IgD-negative memory B cell (primary cell): ENCODE measurements at regions not wholly inside any gene's neighbourhood (a gene's known extent, or its start where the extent isn't known, plus 50 kb on each side); places are given as distances from the start of the nearest gene placed in this dataset.

Experiments used
- H3K27ac Mint-ChIP-seq, 3 donors: one replicate each; pipeline ENCODE4 v1.8.0; 2020 to 2022; ENCODE audit warnings: mild to moderate bottlenecking in 3 of 3, mixed read lengths in 3 of 3, moderate library complexity in 1 of 3
- H3K27me3 Mint-ChIP-seq: one replicate; pipeline ENCODE4 v1.8.0; 2021; ENCODE audit warnings: mixed read lengths
- H3K36me3 Mint-ChIP-seq: one replicate; pipeline ENCODE4 v1.8.0; 2020; ENCODE audit warnings: mild to moderate bottlenecking, mixed read lengths
- H3K4me1 Mint-ChIP-seq, 3 donors: one replicate each; pipeline ENCODE4 v1.8.0; 2020 to 2022; ENCODE audit warnings: mixed read lengths in 3 of 3, mild to moderate bottlenecking in 1 of 3
- H3K4me3 Mint-ChIP-seq, 4 donors: one replicate each; pipeline ENCODE4 v1.8.0; 2020 to 2022; ENCODE audit warnings: mild to moderate bottlenecking in 4 of 4, mixed read lengths in 4 of 4, moderate library complexity in 3 of 4
- H3K9me3 Mint-ChIP-seq, 3 donors: one replicate each; pipeline ENCODE4 v1.8.0; 2020 to 2021; ENCODE audit warnings: mixed read lengths in 3 of 3, mild to moderate bottlenecking in 1 of 3

GRCh38 chr5:145090115-145090514 lies 745.0 kb downstream of the PRELID2 start:
- no peak overlapping the region for H3K4me3 Mint-ChIP-seq
- peaks cover 3 to 4% (median 4%) of the 10 kb centered on the region in 3 donors for H3K9me3 Mint-ChIP-seq
- H3K27me3 Mint-ChIP-seq = peaks cover 2% of the 10 kb centered on the region
- H3K36me3 Mint-ChIP-seq = no peaks in the 10 kb centered on the region
- H3K27ac Mint-ChIP-seq = no peak overlapping the region
- H3K4me1 Mint-ChIP-seq = no peaks in the 10 kb centered on the region

GRCh38 chr5:145084834-145085233 lies 750.3 kb downstream of the PRELID2 start:
- Mint-ChIP-seq H3K36me3 (no peaks in the 10 kb centered on the region), H3K27me3 (peaks cover 2% of the 10 kb centered on the region), H3K27ac (no peak overlapping the region), H3K4me3 (no peak overlapping the region), H3K4me1 (no peaks in the 10 kb centered on the region), H3K9me3 (peaks cover 0 to 7% (median 2%) of the 10 kb centered on the region in 3 donors)

GRCh38 chr5:145077028-145077427 lies 758.1 kb downstream of the PRELID2 start:
- no peaks in the 10 kb centered on the region for H3K27me3 Mint-ChIP-seq
- no peaks in the 10 kb centered on the region for H3K36me3 Mint-ChIP-seq
- H3K4me1 Mint-ChIP-seq = no peaks in the 10 kb centered on the region
- peaks cover 0 to 6% (median 5%) of the 10 kb centered on the region in 3 donors for H3K9me3 Mint-ChIP-seq
- H3K4me3 Mint-ChIP-seq = no peak overlapping the region
- H3K27ac Mint-ChIP-seq = no peak overlapping the region

- H3K27ac Mint-ChIP-seq = no peak overlapping the region
- H3K27me3 Mint-ChIP-seq = no peaks in the 10 kb centered on the region
- peaks cover 0 to 6% (median 3%) of the 10 kb centered on the region in 3 donors for H3K9me3 Mint-ChIP-seq
- H3K4me3 Mint-ChIP-seq = no peak overlapping the region
- no peaks in the 10 kb centered on the region for H3K4me1 Mint-ChIP-seq
- H3K36me3 Mint-ChIP-seq = no peaks in the 10 kb centered on the region
Measured at GRCh38 chr5:145076040-145076439, 759.1 kb downstream of the PRELID2 start.

- Mint-ChIP-seq H3K27ac (no peak overlapping the region), H3K9me3 (peaks cover 0 to 6% (median under 1%) of the 10 kb centered on the region in 3 donors), H3K36me3 (no peaks in the 10 kb centered on the region), H3K4me3 (no peak overlapping the region), H3K27me3 (no peaks in the 10 kb centered on the region), H3K4me1 (no peaks in the 10 kb centered on the region)
Measured at GRCh38 chr5:145072889-145073288, 762.3 kb downstream of the PRELID2 start.

GRCh38 chr5:145068721-145069120 lies 766.4 kb downstream of the PRELID2 start:
- no peak overlapping the region for H3K27ac Mint-ChIP-seq

GRCh38 chr5:145062280-145063062 lies 772.7 kb downstream of the PRELID2 start:
- H3K27me3 Mint-ChIP-seq = no peaks in the 10 kb centered on the region

More at GRCh38 chr5:145068721-145069120, 766.4 kb downstream of the PRELID2 start:
- Mint-ChIP-seq H3K36me3 (no peaks in the 10 kb centered on the region), H3K9me3 (peaks cover 0 to 4% (median under 1%) of the 10 kb centered on the region in 3 donors), H3K4me1 (no peaks in the 10 kb centered on the region), H3K4me3 (no peak overlapping the region), H3K27me3 (no peaks in the 10 kb centered on the region)

GRCh38 chr5:145056800-145057199 lies 778.3 kb downstream of the PRELID2 start:
- Mint-ChIP-seq H3K9me3 (no peaks in the 10 kb centered on the region), H3K4me3 (no peak overlapping the region), H3K4me1 (no peaks in the 10 kb centered on the region)

More at GRCh38 chr5:145062280-145063062, 772.7 kb downstream of the PRELID2 start:
- H3K4me1 Mint-ChIP-seq = no peaks in the 10 kb centered on the region
- peaks cover 0 to 1% (median 0%) of the 10 kb centered on the region in 3 donors for H3K9me3 Mint-ChIP-seq
- no peak overlapping the region for H3K27ac Mint-ChIP-seq
- no peak overlapping the region for H3K4me3 Mint-ChIP-seq
- no peaks in the 10 kb centered on the region for H3K36me3 Mint-ChIP-seq

GRCh38 chr5:145050181-145050580 lies 785.0 kb downstream of the PRELID2 start:
- H3K27me3 Mint-ChIP-seq = no peaks in the 10 kb centered on the region
- H3K27ac Mint-ChIP-seq = no peak overlapping the region
- no peaks in the 10 kb centered on the region for H3K4me1 Mint-ChIP-seq
- H3K4me3 Mint-ChIP-seq = no peak overlapping the region
- H3K36me3 Mint-ChIP-seq = peaks cover 3% of the 10 kb centered on the region
- no peaks in the 10 kb centered on the region for H3K9me3 Mint-ChIP-seq

More at GRCh38 chr5:145056800-145057199, 778.3 kb downstream of the PRELID2 start:
- Mint-ChIP-seq H3K27ac (no peak overlapping the region), H3K27me3 (no peaks in the 10 kb centered on the region), H3K36me3 (no peaks in the 10 kb centered on the region)

GRCh38 chr5:145044970-145045369 lies 790.2 kb downstream of the PRELID2 start:
- Mint-ChIP-seq H3K4me3 (no peak overlapping the region), H3K36me3 (peaks cover 3% of the 10 kb centered on the region), H3K4me1 (no peaks in the 10 kb centered on the region), H3K9me3 (no peaks in the 10 kb centered on the region), H3K27ac (no peak overlapping the region), H3K27me3 (no peaks in the 10 kb centered on the region)

- peaks cover 0 to 2% (median 0%) of the 10 kb centered on the region in 3 donors for H3K9me3 Mint-ChIP-seq
- H3K27ac Mint-ChIP-seq = no peak overlapping the region
- no peaks in the 10 kb centered on the region for H3K36me3 Mint-ChIP-seq
- H3K4me1 Mint-ChIP-seq = no peaks in the 10 kb centered on the region
- no peak overlapping the region for H3K4me3 Mint-ChIP-seq
- H3K27me3 Mint-ChIP-seq = no peaks in the 10 kb centered on the region
Measured at GRCh38 chr5:145028626-145029025, 806.5 kb downstream of the PRELID2 start.

- Mint-ChIP-seq H3K4me3 (no peak overlapping the region), H3K9me3 (peaks cover 0 to 2% (median 0%) of the 10 kb centered on the region in 3 donors), H3K36me3 (no peaks in the 10 kb centered on the region), H3K4me1 (no peaks in the 10 kb centered on the region), H3K27me3 (no peaks in the 10 kb centered on the region), H3K27ac (no peak overlapping the region)
Measured at GRCh38 chr5:145027286-145027685, 807.9 kb downstream of the PRELID2 start.

GRCh38 chr5:145025775-145026174 lies 809.4 kb downstream of the PRELID2 start:
- Mint-ChIP-seq H3K27ac (no peak overlapping the region), H3K4me1 (no peaks in the 10 kb centered on the region), H3K27me3 (no peaks in the 10 kb centered on the region), H3K4me3 (no peak overlapping the region), H3K36me3 (no peaks in the 10 kb centered on the region), H3K9me3 (no peaks in the 10 kb centered on the region)

- Mint-ChIP-seq H3K9me3 (peaks cover 0 to 4% (median 0%) of the 10 kb centered on the region in 3 donors), H3K4me3 (no peak overlapping the region)
Measured at GRCh38 chr5:145015146-145015545, 820.0 kb downstream of the PRELID2 start.

GRCh38 chr5:145014109-145014508 lies 821.0 kb downstream of the PRELID2 start:
- Mint-ChIP-seq H3K27me3 (peaks cover 2% of the 10 kb centered on the region), H3K4me3 (no peak overlapping the region), H3K4me1 (no peaks in the 10 kb centered on the region), H3K36me3 (no peaks in the 10 kb centered on the region), H3K27ac (no peak overlapping the region), H3K9me3 (peaks cover 0 to 4% (median 0%) of the 10 kb centered on the region in 3 donors)

More at GRCh38 chr5:145015146-145015545, 820.0 kb downstream of the PRELID2 start:
- H3K27ac Mint-ChIP-seq = no peak overlapping the region
- H3K36me3 Mint-ChIP-seq = no peaks in the 10 kb centered on the region
- no peaks in the 10 kb centered on the region for H3K4me1 Mint-ChIP-seq
- H3K27me3 Mint-ChIP-seq = peaks cover 2% of the 10 kb centered on the region

GRCh38 chr5:145010834-145011233 lies 824.3 kb downstream of the PRELID2 start:
- Mint-ChIP-seq H3K27me3 (peaks cover 2% of the 10 kb centered on the region), H3K9me3 (peaks cover 0 to 4% (median 1%) of the 10 kb centered on the region in 3 donors), H3K36me3 (no peaks in the 10 kb centered on the region), H3K27ac (no peak overlapping the region), H3K4me3 (no peak overlapping the region), H3K4me1 (no peaks in the 10 kb centered on the region)
